Suppressor macrophage treated with lipopolysaccharide for 4 hours (primary cell): ENCODE measurements at regions not wholly inside any gene's neighbourhood (a gene's known extent, or its start where the extent isn't known, plus 50 kb on each side); places are given as distances from the start of the nearest gene placed in this dataset.

ENCODE experiments used
- DNase-seq: peaks from one replicate; pipeline ENCODE4 v3.0.0-alpha.2; 2020

GRCh38 chr14:87081004-87081403 lies 912.0 kb downstream of the GALC start:
- no peak for DNase-seq

- no peak for DNase-seq
Measured at GRCh38 chr14:87080146-87080545, 912.8 kb downstream of the GALC start.

GRCh38 chr14:87079416-87079815 lies 913.6 kb downstream of the GALC start:
- DNase-seq = no peak

GRCh38 chr14:87076922-87077321 lies 916.1 kb downstream of the GALC start:
- DNase-seq = no peak

DNA sequence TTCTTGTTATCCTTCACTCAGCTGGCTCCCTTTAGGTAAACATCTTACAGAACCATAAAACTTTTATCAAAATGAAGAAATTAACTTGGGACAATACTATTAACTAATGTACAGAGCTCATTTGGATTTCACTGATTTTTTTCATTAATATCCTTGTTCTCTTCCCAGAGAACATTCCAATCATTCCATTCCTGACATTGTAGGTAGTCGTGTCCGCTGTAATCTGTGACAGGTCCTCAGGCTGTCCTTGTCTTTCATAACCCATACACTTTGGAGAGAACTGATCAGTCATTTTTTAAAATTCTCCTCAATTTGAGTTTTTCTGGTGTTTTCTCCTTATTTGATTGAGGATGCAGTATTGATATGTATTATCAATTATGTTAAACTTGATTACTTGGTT lies 916.8 kb downstream of the GALC start:
- no peak for DNase-seq

- no peak for DNase-seq
Measured at GRCh38 chr14:87073880-87074570, 919.0 kb downstream of the GALC start.

GRCh38 chr14:87067591-87067990 lies 925.4 kb downstream of the GALC start:
- DNase-seq = no peak

GRCh38 chr14:87067061-87067460 lies 925.9 kb downstream of the GALC start:
- DNase-seq = no peak

GRCh38 chr14:87066221-87066817 lies 926.7 kb downstream of the GALC start:
- no peak for DNase-seq

- DNase-seq = no peak
Measured at GRCh38 chr14:87065366-87065765, 927.6 kb downstream of the GALC start.

- no peak for DNase-seq
Measured at GRCh38 chr14:87063181-87063580, 929.8 kb downstream of the GALC start.

DNA sequence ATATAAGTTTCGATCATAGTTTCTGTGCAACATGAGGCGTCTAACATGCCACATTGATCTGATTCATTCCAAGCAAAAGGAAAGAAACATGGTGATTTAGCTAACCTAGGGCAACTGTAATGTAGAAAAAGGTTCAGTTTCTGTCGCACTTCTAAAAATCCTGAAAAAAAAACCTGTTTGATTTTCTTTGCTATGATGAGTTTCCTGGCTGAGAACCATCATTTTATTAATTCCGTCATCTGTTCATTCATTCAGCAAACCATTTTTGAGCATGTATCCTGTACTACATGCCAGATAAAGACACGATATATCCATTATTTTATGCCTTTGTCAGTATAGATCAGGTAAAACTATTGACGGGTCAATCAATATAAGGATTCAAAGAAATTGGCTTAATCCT lies 932.6 kb downstream of the GALC start:
- DNase-seq = no peak

GRCh38 chr14:87059060-87059839 lies 933.7 kb downstream of the GALC start:
- no peak for DNase-seq

DNA sequence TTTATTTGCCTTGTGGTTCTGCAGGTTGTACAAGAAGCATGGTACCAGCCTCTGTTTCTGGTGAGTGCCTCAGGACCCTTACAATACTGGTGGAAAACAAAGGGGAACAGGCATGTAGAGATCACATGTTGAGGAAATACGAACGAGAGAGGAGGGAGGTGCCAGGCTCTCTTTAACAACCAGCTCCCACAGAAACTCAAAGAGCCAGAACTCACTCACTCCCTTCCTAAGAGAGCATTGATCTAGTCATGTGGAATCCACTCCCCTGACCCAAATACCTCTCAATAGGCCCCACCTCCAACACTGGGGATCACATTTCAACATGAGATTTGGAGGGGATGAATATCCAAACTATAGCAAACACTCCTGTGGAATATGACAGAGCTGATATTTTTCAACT lies 938.0 kb downstream of the GALC start:
- no peak for DNase-seq

- no peak for DNase-seq
Measured at GRCh38 chr14:87052646-87053225, 940.2 kb downstream of the GALC start.

- no peak for DNase-seq
Measured at GRCh38 chr14:87050421-87050820, 942.6 kb downstream of the GALC start.

DNA sequence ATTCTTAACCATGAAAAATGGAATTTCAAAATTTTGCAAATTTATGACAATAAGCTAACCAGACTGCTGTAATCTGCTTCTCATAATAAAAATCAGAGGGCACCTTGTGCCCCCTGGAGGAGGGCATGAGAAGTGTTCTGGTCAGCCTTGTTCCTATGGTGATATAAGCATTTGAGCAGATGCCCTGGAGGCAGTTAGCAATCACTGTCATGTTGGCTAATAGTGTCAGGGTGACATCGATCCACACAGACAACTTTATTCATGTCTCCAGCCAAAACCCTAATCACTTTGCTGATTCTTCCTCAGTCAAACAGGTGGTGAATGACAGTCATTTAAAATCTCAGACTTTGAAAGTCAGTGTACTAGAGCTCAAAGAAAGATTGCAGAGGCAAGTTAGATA lies 943.0 kb downstream of the GALC start:
- DNase-seq = peak; percentile 18

- DNase-seq = no peak
Measured at GRCh38 chr14:87046960-87047359, 946.0 kb downstream of the GALC start.

GRCh38 chr14:87045956-87046355 lies 947.0 kb downstream of the GALC start:
- DNase-seq = no peak

DNA sequence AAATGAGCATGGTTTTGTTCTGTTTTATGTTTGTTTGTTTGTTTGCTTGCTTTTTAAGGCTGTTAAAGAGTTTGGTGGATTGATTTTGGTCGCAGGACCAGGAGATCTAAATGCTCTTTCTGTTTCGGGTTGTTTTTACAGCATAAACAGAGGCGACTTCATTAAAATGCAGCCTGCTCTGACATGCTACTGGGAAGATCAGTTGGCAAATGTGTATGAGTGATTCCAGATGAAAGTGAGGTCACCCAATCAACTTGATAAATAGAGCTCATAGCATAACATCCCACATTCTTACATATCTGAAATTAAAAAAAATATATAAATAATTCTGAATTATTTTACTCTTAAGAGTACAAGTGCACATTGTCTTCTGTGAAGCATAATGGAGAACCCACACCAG lies 947.7 kb downstream of the GALC start:
- no peak for DNase-seq

GRCh38 chr14:87044807-87045206 lies 948.2 kb downstream of the GALC start:
- DNase-seq = no peak

GRCh38 chr14:87043667-87044200 lies 949.2 kb downstream of the GALC start:
- DNase-seq = no peak

GRCh38 chr14:87042354-87042753 lies 950.6 kb downstream of the GALC start:
- DNase-seq = no peak
